ENCODE measurements at regions not wholly inside any gene's neighbourhood (a gene's known extent, or its start where the extent isn't known, plus 50 kb on each side); places are given as distances from the start of the nearest gene placed in this dataset.

- no peak for TF ChIP-seq POLR2A (IDR thresholded peaks at IDR 0.05)
- TF ChIP-seq CTCF (IDR thresholded peaks at IDR 0.05) = no peak
Observed at GRCh38 chr10:108808228-108808627, 1115.1 kb downstream of the XPNPEP1 start.

Measured in uterus (tissue), 2 donors.